HepG2 (cell line): ENCODE measurements at regions not wholly inside any gene's neighbourhood (a gene's known extent, or its start where the extent isn't known, plus 50 kb on each side); places are given as distances from the start of the nearest gene placed in this dataset.

Experiments used
- ATAC-seq: fragments of 200-7000 bp; cut with Tn5 transposase; 3 replicates; pipeline ENCODE4 v1.9.1; 2020; ENCODE audit warnings: mild to moderate bottlenecking, moderate library complexity
- BruUV-seq: library from RNA; stranded (reverse); fragments of 400-500 nt; replicated peaks from 2 replicates; lab custom pipeline; 2021; lab: Mats Ljungman, UMichigan
- CTCF ChIA-PET: fragments of 300-600 bp; formaldehyde crosslinking; extraction: SDS; loops from one replicate; lab custom pipeline; 2021; ENCODE audit warnings: low total read pairs, inconsistent platforms, low intra/inter-chr PET ratio; lab: Yijun Ruan, JAX
- POLR2A ChIA-PET: fragments of 350-600 bp; sonication (Branson Sonifier 250); formaldehyde crosslinking; loops from one replicate; lab custom pipeline; 2020; ENCODE audit warnings: antibody characterized with exemption, inconsistent platforms; lab: Yijun Ruan, JAX
- DNase-seq: peaks from one replicate; pipeline ENCODE4 v3.0.0-alpha.2; 2015; ENCODE audit warnings: low spot score
- FAIRE-seq: peaks from 3 replicates; lab custom pipeline; 2011; peaks lifted over from hg19 to GRCh38; lab: Jason Lieb, UNC
- H2AFZ ChIP-seq: one replicate; pipeline ENCODE4 v1.6.1; 2011; ENCODE audit warnings: low read length, inconsistent platforms
- H3K27ac ChIP-seq: fragments of 300-600 bp; 3 replicates; pipeline ENCODE4 v1.8.0; 2011; ENCODE audit warnings: mixed run types, mild to moderate bottlenecking, mixed read lengths, low read length, inconsistent platforms; ENCODE audit not compliant: insufficient read depth; ENCODE audit errors: extremely low read length
- H3K27me3 ChIP-seq, 2 experiments: fragments of 200-600 bp in 1 of 2; 2 replicates in 1 of 2; 3 replicates in 1 of 2; pipeline versions ENCODE4 v1.6.0 to v1.8.0; 2011; ENCODE audit warnings: low read length in 2 of 2, mild to moderate bottlenecking in 2 of 2, moderate library complexity in 2 of 2, inconsistent platforms in 1 of 2; ENCODE audit not compliant: insufficient read depth in 2 of 2, control insufficient read depth in 1 of 2
- H3K36me3 ChIP-seq, 2 experiments: fragments of 200-600 bp in 1 of 2; replicated peaks in 1 of 2; 2 replicates in 1 of 2; 3 replicates in 1 of 2; pipeline versions ENCODE4 v1.5.1 to v1.8.0; 2011; ENCODE audit warnings: low read length in 2 of 2, inconsistent platforms in 1 of 2; ENCODE audit not compliant: insufficient read depth in 2 of 2, control insufficient read depth in 1 of 2
- H3K4me1 ChIP-seq: 2 replicates; pipeline ENCODE4 v1.5.1; 2012; ENCODE audit warnings: low read length, inconsistent platforms; ENCODE audit not compliant: insufficient read depth
- H3K4me2 ChIP-seq: 2 replicates; pipeline ENCODE4 v1.6.0; 2011; ENCODE audit warnings: low read depth, low read length, inconsistent platforms
- H3K4me3 ChIP-seq, 3 experiments: fragments of 200-600 bp in 1 of 3; sonication (generic), shearing (Covaris generic) in 1 of 3; replicated peaks in 1 of 3; 2 replicates each; pipeline ENCODE4 v1.5.1; 2011 to 2016; ENCODE audit warnings: low read length in 3 of 3, inconsistent platforms in 2 of 3, low read depth in 2 of 3, mild to moderate bottlenecking in 2 of 3, control low read depth in 1 of 3, mixed read lengths in 1 of 3; ENCODE audit not compliant: insufficient read depth in 1 of 3
- H3K79me2 ChIP-seq: one replicate; pipeline ENCODE4 v1.6.1; 2011; ENCODE audit warnings: low read length, inconsistent platforms; ENCODE audit not compliant: insufficient read depth
- H3K9ac ChIP-seq: 2 replicates; pipeline ENCODE4 v1.6.0; 2011; ENCODE audit warnings: mild to moderate bottlenecking, low read depth, low read length, inconsistent platforms; ENCODE audit not compliant: insufficient read depth
- H3K9me3 ChIP-seq: 2 replicates; pipeline ENCODE4 v1.5.1; 2012; ENCODE audit warnings: mild to moderate bottlenecking, low read length
- H4K20me1 ChIP-seq: 2 replicates; pipeline ENCODE4 v1.6.0; 2011; ENCODE audit warnings: inconsistent platforms, mild to moderate bottlenecking, low read length, moderate library complexity; ENCODE audit not compliant: insufficient read depth
- BCL3 ChIP-seq: sonication (generic); formaldehyde crosslinking; IDR thresholded peaks from 2 replicates; pipeline ENCODE4 v1.5.1; 2020; ENCODE audit warnings: mild to moderate bottlenecking, missing genetic modification reagents, moderate library complexity
- BORCS8-MEF2B ChIP-seq: sonication (generic); formaldehyde crosslinking; IDR thresholded peaks from 2 replicates; pipeline ENCODE4 v1.8.0; 2022; ENCODE audit warnings: mild to moderate bottlenecking, missing genetic modification reagents
- CC2D1A ChIP-seq: sonication (generic); formaldehyde crosslinking; IDR thresholded peaks from 2 replicates; pipeline ENCODE4 v1.8.1; 2023; ENCODE audit warnings: mild to moderate bottlenecking, missing genetic modification reagents
- CHD4 ChIP-seq: fragments of 200-600 bp; sonication (generic); IDR thresholded peaks from 2 replicates; pipeline ENCODE4 v1.7.0; 2017; ENCODE audit warnings: mild to moderate bottlenecking, low read length, borderline replicate concordance
- IRF1 ChIP-seq: sonication (generic); formaldehyde crosslinking; IDR thresholded peaks from 2 replicates; pipeline ENCODE4 v1.4.0; 2020; ENCODE audit warnings: low read depth, mild to moderate bottlenecking, missing genetic modification reagents
- KAT8 ChIP-seq: IDR thresholded peaks from 2 replicates; pipeline ENCODE4 v1.6.1; 2016; ENCODE audit warnings: missing genetic modification reagents, missing compliant biosample characterization
- MXD1 ChIP-seq: sonication (generic); formaldehyde crosslinking; IDR thresholded peaks from 2 replicates; pipeline ENCODE4 v1.4.0; 2020; ENCODE audit warnings: mild to moderate bottlenecking, missing genetic modification reagents
- NPAS2 ChIP-seq: sonication (generic); formaldehyde crosslinking; IDR thresholded peaks from 2 replicates; pipeline ENCODE4 v1.8.0; 2022; ENCODE audit warnings: mild to moderate bottlenecking, missing genetic modification reagents, borderline replicate concordance
- NR2F6 ChIP-seq, 2 experiments: IDR thresholded peaks; 2 replicates each; pipeline ENCODE4 v1.6.1; 2016; ENCODE audit warnings: antibody characterized with exemption in 1 of 2, mild to moderate bottlenecking in 1 of 2
- SOX5 ChIP-seq: IDR thresholded peaks from 2 replicates; pipeline ENCODE4 v1.6.1; 2016; ENCODE audit warnings: borderline replicate concordance
- XBP1 ChIP-seq: sonication (generic); formaldehyde crosslinking; IDR thresholded peaks from 2 replicates; pipeline ENCODE4 v1.5.0; 2020; ENCODE audit warnings: missing genetic modification reagents
- ZNF362 ChIP-seq: sonication (generic); formaldehyde crosslinking; IDR thresholded peaks from 2 replicates; pipeline ENCODE4 v1.4.0; 2020; ENCODE audit warnings: missing genetic modification reagents, mild to moderate bottlenecking, borderline replicate concordance
- ZNF557 ChIP-seq: sonication (generic); formaldehyde crosslinking; IDR thresholded peaks from 2 replicates; pipeline ENCODE4 v1.4.0; 2020; ENCODE audit warnings: missing genetic modification reagents
- ZNF572 ChIP-seq: sonication (generic); formaldehyde crosslinking; IDR thresholded peaks from 2 replicates; pipeline ENCODE4 v1.5.1; 2020; ENCODE audit warnings: mild to moderate bottlenecking, missing genetic modification reagents
- ZNF609 ChIP-seq: sonication (generic); formaldehyde crosslinking; IDR thresholded peaks from 2 replicates; pipeline ENCODE4 v1.4.0; 2020; ENCODE audit warnings: mild to moderate bottlenecking, missing genetic modification reagents, borderline replicate concordance
- ZSCAN29 ChIP-seq: sonication (generic); formaldehyde crosslinking; conservative IDR thresholded peaks from 2 replicates; pipeline ENCODE4 v1.4.0; 2020; ENCODE audit warnings: mild to moderate bottlenecking, missing genetic modification reagents
- WGBS: methylation state at CpG from one replicate; pipeline ENCODE4 v1.1.6; 2017; ENCODE audit warnings: low lambda C conversion rate; 5-methylcytosine and 5-hydroxymethylcytosine counted together
- in situ Hi-C: cut with HindIII; loops from 2 replicates; pipeline ENCODE4 v1.10.0; 2017; ENCODE audit warnings: low pct_unique_long_range_greater_than_20kb; ENCODE audit not compliant: extremely low pct_ligation_motif_present
- intact Hi-C: fragments of 100-400 bp; cut with micrococcal nuclease; formaldehyde crosslinking; loops from one replicate; pipeline ENCODE4 v1.10.0; 2022; ENCODE audit not compliant: unreplicated experiment

GRCh38 chr10:23994459-23995046, 214.4 kb upstream of the KIAA1217 start:
- no peaks in the 10 kb centered on the region for H3K79me2 ChIP-seq
- no peaks in the 10 kb centered on the region for H3K27me3 ChIP-seq
- CTCF ChIA-PET, result interaction anchor here (0.6 to 1.9 kb wide), 7 partner anchors 202 to 562 kb away, joined by 3 to 17 read pairs (median 5); no protein-coding TSS in a partner anchor
- H3K4me3 ChIP-seq, result no peak overlapping the region
- no peak overlapping the region for H3K27ac ChIP-seq
- BruUV-seq, result no TSS peak
- FAIRE-seq (peak; percentile 90), DNase-seq (peak; percentile 46), ATAC-seq (peak; percentile 85)
- POLR2A ChIA-PET, result no interaction called here
- no peaks in the 10 kb centered on the region for H4K20me1 ChIP-seq
- no peak overlapping the region for H3K4me2 ChIP-seq
- H3K9ac ChIP-seq, result no peak overlapping the region
- no peaks in the 10 kb centered on the region for H3K4me1 ChIP-seq
- no peaks in the 10 kb centered on the region for H3K36me3 ChIP-seq
- H3K9me3 ChIP-seq, result no peaks in the 10 kb centered on the region
- 5% methylated on average over 6 of the region's 6 CpGs for WGBS
- H2AFZ ChIP-seq, result no peak overlapping the region
- in situ Hi-C loops, result loop anchor here (5.0 to 25.0 kb wide), 3 partner anchors 203 to 518 kb away; no protein-coding TSS in a partner anchor
- intact Hi-C loops, result loop anchor here (1.0 to 5.0 kb wide), 6 partner anchors 202 to 563 kb away; no protein-coding TSS in a partner anchor
- TF ChIP-seq BORCS8-MEF2B (CRISPR knock-in tag), result no peak
- no peak for TF ChIP-seq CHD4
- TF ChIP-seq SOX5 (CRISPR knock-in tag), result no peak
- no peak for TF ChIP-seq IRF1
- no peak for TF ChIP-seq NPAS2
- TF ChIP-seq MXD1 (CRISPR knock-in tag), result no peak
- TF ChIP-seq ZNF362 (CRISPR knock-in tag), result no peak
- no peak for TF ChIP-seq NR2F6 (IDR thresholded peaks at IDR 0.05)
- TF ChIP-seq NR2F6 (CRISPR knock-in tag; IDR thresholded peaks at IDR 0.05), result no peak
- TF ChIP-seq ZNF572, result no peak
- TF ChIP-seq XBP1, result no peak
- no peak for TF ChIP-seq CC2D1A
- 0 out of 2 replicates have a peak, but pooled peaks have one; percentile 20 for TF ChIP-seq KAT8 (CRISPR knock-in tag)
- no peak for TF ChIP-seq ZSCAN29
- TF ChIP-seq BCL3 (CRISPR knock-in tag), result no peak
- no peak for TF ChIP-seq ZNF609 (CRISPR knock-in tag)
- TF ChIP-seq ZNF557, result no peak
